ENCODE measurements at regions not wholly inside any gene's neighbourhood (a gene's known extent, or its start where the extent isn't known, plus 50 kb on each side); places are given as distances from the start of the nearest gene placed in this dataset.

DNA sequence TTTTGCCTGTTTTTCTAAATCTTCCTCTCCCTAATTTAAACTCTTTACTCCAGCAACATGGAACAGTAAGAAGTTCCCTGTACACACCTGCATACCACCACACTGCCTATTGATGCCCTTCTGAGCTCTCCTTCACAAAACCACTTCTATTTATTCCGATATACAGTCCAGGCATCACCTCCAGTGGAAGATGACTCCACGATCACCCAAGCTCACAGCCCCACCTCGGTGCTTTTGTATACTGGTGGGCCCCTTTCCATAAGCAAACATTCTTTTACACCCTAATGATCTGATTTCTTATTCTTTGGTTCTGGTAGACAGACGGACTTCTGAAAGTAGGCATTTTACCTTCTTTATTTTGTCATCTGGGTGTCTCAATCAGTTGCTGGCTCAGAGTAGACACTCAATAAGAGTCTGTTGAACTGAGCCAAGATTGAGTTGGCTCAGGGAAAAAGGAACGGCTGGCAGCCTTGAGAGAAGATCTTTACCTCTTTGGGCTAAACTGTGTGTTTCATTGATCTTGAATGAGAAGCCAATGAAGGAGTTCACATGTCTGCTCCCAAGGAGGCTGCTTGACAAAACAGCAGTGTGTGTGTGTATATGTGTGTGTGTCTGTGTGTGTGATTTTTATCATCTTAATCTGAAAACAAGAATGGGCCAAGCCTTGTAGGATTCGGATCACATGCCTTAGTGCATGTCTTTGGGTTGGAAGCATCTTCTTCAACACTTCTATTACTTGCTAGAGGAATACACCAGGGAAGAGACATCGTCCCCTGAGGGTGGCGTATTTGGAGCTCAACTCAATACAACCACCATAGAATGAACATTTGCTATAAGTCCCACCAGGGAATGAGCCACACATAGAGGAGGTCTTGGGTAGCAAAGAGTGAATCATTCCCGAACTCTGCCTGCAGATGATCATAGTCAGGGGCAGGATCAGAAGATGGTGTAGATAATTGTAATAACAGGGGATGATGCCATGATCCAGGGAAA lies 341.8 kb downstream of the CYRIA start:
- no peak overlapping the region for H3K4me3 ChIP-seq (ENCODE audit: low read length)
- no peaks in the 10 kb centered on the region for H3F3A ChIP-seq (ENCODE audit: insufficient read depth, low read length, poor library complexity, severe bottlenecking)
- H2AFZ ChIP-seq (ENCODE audit: low read depth, low read length) = no peak overlapping the region
- TF ChIP-seq RAD21 (conservative IDR thresholded peaks at IDR 0.05) (no peak), SMC3 (conservative IDR thresholded peaks at IDR 0.05; ENCODE audit: poor library complexity) (no peak), POLR2AphosphoS5 (IDR thresholded peaks at IDR 0.05) (no peak), EZH2 (IDR thresholded peaks at IDR 0.05; ENCODE audit: borderline replicate concordance, insufficient read depth, low read length, poor library complexity, severe bottlenecking) (no peak), MXI1 (conservative IDR thresholded peaks at IDR 0.05; ENCODE audit: poor library complexity, severe bottlenecking) (no peak), EP300 (conservative IDR thresholded peaks at IDR 0.05; ENCODE audit: poor library complexity, severe bottlenecking) (no peak), TAF1 (IDR thresholded peaks at IDR 0.05; ENCODE audit: low read depth) (no peak)
- TF ChIP-seq, protein P1, sequence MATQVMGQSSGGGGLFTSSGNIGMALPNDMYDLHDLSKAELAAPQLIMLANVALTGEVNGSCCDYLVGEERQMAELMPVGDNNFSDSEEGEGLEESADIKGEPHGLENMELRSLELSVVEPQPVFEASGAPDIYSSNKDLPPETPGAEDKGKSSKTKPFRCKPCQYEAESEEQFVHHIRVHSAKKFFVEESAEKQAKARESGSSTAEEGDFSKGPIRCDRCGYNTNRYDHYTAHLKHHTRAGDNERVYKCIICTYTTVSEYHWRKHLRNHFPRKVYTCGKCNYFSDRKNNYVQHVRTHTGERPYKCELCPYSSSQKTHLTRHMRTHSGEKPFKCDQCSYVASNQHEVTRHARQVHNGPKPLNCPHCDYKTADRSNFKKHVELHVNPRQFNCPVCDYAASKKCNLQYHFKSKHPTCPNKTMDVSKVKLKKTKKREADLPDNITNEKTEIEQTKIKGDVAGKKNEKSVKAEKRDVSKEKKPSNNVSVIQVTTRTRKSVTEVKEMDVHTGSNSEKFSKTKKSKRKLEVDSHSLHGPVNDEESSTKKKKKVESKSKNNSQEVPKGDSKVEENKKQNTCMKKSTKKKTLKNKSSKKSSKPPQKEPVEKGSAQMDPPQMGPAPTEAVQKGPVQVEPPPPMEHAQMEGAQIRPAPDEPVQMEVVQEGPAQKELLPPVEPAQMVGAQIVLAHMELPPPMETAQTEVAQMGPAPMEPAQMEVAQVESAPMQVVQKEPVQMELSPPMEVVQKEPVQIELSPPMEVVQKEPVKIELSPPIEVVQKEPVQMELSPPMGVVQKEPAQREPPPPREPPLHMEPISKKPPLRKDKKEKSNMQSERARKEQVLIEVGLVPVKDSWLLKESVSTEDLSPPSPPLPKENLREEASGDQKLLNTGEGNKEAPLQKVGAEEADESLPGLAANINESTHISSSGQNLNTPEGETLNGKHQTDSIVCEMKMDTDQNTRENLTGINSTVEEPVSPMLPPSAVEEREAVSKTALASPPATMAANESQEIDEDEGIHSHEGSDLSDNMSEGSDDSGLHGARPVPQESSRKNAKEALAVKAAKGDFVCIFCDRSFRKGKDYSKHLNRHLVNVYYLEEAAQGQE (IDR thresholded peaks at IDR 0.05; ENCODE audit: borderline replicate concordance) = no peak
- TF ChIP-seq, protein P2, sequence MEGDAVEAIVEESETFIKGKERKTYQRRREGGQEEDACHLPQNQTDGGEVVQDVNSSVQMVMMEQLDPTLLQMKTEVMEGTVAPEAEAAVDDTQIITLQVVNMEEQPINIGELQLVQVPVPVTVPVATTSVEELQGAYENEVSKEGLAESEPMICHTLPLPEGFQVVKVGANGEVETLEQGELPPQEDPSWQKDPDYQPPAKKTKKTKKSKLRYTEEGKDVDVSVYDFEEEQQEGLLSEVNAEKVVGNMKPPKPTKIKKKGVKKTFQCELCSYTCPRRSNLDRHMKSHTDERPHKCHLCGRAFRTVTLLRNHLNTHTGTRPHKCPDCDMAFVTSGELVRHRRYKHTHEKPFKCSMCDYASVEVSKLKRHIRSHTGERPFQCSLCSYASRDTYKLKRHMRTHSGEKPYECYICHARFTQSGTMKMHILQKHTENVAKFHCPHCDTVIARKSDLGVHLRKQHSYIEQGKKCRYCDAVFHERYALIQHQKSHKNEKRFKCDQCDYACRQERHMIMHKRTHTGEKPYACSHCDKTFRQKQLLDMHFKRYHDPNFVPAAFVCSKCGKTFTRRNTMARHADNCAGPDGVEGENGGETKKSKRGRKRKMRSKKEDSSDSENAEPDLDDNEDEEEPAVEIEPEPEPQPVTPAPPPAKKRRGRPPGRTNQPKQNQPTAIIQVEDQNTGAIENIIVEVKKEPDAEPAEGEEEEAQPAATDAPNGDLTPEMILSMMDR (IDR thresholded peaks at IDR 0.05; ENCODE audit: poor library complexity, severe bottlenecking) = no peak
- no peaks in the 10 kb centered on the region for H3K27me3 ChIP-seq (ENCODE audit: insufficient read depth, low read depth, low read length)
- no peak overlapping the region for H3K4me2 ChIP-seq (ENCODE audit: low read length)
- no peaks in the 10 kb centered on the region for H3K36me3 ChIP-seq (ENCODE audit: insufficient read depth, low read length)
- no peaks in the 10 kb centered on the region for H3K79me2 ChIP-seq (replicated peaks; ENCODE audit: insufficient read depth, low read length)
- H4K20me1 ChIP-seq (ENCODE audit: insufficient read depth) = no peaks in the 10 kb centered on the region
- no peaks in the 10 kb centered on the region for H3K9me2 ChIP-seq (ENCODE audit: insufficient read depth, low read length)
- no peaks in the 10 kb centered on the region for H3K9me3 ChIP-seq (ENCODE audit: low read length)
- no peak overlapping the region for H3K9ac ChIP-seq (ENCODE audit: low read length)
- H3K27ac ChIP-seq (ENCODE audit: low read length) = no peak overlapping the region

DNA sequence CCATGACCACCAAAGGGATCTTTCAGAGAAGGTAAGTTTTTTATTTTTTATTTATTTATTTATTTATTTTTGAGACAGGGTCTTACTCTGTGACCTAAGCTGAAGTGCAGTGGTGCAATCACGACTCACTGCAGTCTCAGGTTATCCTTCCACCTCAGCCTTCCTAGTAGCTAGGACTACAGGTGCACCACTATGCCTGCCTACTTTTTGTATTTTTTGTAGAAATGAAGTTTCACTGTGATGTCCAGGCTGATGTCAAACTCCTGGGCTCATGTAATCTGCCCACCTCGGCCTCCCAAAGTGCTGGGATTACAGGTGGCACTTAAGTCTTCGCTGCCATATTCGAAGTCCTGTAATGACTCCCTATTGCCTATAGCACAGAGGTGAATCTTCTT lies 342.5 kb downstream of the CYRIA start:
- H4K20me1 ChIP-seq (ENCODE audit: insufficient read depth) = no peaks in the 10 kb centered on the region
- H3K4me2 ChIP-seq (ENCODE audit: low read length) = no peak overlapping the region
- no peaks in the 10 kb centered on the region for H3K79me2 ChIP-seq (replicated peaks; ENCODE audit: insufficient read depth, low read length)
- H3K27me3 ChIP-seq (ENCODE audit: insufficient read depth, low read depth, low read length) = no peaks in the 10 kb centered on the region
- H3K36me3 ChIP-seq (ENCODE audit: insufficient read depth, low read length) = no peaks in the 10 kb centered on the region
- H3K9me2 ChIP-seq (ENCODE audit: insufficient read depth, low read length) = no peaks in the 10 kb centered on the region
- TF ChIP-seq TAF1 (IDR thresholded peaks at IDR 0.05; ENCODE audit: low read depth) (no peak), EZH2 (IDR thresholded peaks at IDR 0.05; ENCODE audit: borderline replicate concordance, insufficient read depth, low read length, poor library complexity, severe bottlenecking) (no peak), EP300 (conservative IDR thresholded peaks at IDR 0.05; ENCODE audit: poor library complexity, severe bottlenecking) (no peak), RAD21 (conservative IDR thresholded peaks at IDR 0.05) (no peak), SMC3 (conservative IDR thresholded peaks at IDR 0.05; ENCODE audit: poor library complexity) (no peak), POLR2AphosphoS5 (IDR thresholded peaks at IDR 0.05) (no peak), MXI1 (conservative IDR thresholded peaks at IDR 0.05; ENCODE audit: poor library complexity, severe bottlenecking) (no peak)
- TF ChIP-seq, protein P1 (IDR thresholded peaks at IDR 0.05; ENCODE audit: borderline replicate concordance) = no peak
- TF ChIP-seq, protein P2 (IDR thresholded peaks at IDR 0.05; ENCODE audit: poor library complexity, severe bottlenecking) = no peak
- no peak overlapping the region for H3K9ac ChIP-seq (ENCODE audit: low read length)
- H3K9me3 ChIP-seq (ENCODE audit: low read length) = no peaks in the 10 kb centered on the region
- no peak overlapping the region for H3K4me3 ChIP-seq (ENCODE audit: low read length)
- no peak overlapping the region for H3K27ac ChIP-seq (ENCODE audit: low read length)
- H2AFZ ChIP-seq (ENCODE audit: low read depth, low read length) = no peak overlapping the region
- no peaks in the 10 kb centered on the region for H3F3A ChIP-seq (ENCODE audit: insufficient read depth, low read length, poor library complexity, severe bottlenecking)
